HG03097 (cell line): ENCODE measurements at regions not wholly inside any gene's neighbourhood (a gene's known extent, or its start where the extent isn't known, plus 50 kb on each side); places are given as distances from the start of the nearest gene placed in this dataset.
"Not testable (repeated sequence)": the region's sequence is repeated elsewhere in the genome, so short reads cannot be mapped to it uniquely, and the experiment has no call there.

Experiments used
- ATAC-seq: cut with Tn5 transposase; IDR thresholded peaks from one replicate; pipeline ENCODE4 v1.9.1; 2021; ENCODE audit not compliant: unreplicated experiment, low FRiP score

DNA sequence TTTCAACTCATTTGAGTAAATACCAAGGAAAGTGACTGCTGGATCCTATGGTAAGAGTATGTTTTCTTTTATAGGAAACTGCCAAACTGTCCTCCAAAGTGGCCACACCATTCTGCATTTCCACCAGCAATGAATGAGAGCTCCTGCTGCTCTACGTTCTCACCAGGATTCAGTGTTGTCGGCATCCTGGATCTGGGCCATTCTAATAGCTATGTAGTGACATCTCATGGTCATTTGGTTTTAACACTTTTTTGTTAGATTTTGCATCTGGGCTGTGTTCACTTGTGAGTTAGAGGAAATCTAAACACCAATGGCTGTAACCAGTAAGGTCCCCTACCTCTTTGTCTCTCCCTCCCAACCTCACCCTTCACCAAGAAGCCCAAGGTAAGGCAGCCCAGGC, 115.9 kb downstream of the ATPSCKMT start:
- ATAC-seq, result no peak

DNA sequence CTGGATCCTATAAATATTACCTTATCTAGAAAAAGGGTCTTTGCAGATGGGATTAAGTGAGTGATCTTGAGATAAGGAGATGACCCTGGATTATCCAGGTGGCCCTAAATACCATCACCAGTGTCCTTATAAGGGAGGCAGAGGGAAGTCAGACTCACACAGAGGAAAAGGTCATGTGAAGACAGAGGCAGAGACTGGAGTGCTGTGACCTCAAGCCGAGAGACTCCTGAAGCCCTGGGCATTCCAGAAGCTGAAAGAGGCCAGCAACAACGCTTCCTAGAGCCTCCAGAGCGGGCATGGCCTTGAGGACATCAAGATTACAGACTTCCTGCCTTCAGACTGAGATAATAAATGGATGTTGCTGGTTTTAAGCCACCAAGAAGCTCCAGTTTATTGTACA, 118.8 kb downstream of the ATPSCKMT start:
- no peak for ATAC-seq

DNA sequence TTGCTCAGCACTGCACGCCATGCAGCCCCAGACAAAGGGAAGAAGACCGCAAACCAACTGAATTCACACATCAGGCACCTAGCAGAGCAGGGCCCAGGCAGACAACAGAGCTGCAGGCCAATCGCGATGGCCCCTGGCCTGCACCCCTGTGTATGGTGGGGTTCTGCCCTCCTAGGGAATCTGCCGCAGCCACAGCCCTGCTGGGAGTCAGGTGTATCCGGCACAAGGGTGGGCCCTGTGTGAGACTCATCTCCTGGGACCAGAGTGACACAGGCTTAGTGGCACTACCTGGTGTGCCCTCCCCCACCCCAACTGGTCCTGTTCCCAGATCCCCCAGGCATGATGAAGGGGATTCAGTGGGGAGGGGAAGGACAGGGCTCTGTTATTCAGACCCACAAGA, 122.8 kb downstream of the ATPSCKMT start:
- no peak for ATAC-seq

DNA sequence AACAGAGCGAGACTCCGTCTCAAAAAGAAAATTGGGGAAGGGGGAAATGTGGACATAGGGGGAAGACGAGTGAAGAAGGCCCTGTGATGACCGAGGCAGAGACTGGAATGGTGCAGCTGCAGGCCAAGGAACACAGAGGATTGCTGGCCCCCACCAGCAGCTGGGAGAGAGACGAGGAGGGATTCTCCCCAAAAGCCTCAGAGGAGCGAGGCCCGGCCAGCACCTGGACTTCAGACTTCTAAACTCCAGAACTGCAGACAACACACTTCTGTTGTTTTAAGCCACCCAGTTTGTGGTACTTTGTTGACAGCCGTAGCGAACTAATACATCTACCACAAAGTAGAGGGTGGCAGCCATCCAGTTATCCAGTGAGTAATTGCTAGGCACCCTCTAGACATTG, 124.6 kb downstream of the ATPSCKMT start:
- no peak for ATAC-seq

DNA sequence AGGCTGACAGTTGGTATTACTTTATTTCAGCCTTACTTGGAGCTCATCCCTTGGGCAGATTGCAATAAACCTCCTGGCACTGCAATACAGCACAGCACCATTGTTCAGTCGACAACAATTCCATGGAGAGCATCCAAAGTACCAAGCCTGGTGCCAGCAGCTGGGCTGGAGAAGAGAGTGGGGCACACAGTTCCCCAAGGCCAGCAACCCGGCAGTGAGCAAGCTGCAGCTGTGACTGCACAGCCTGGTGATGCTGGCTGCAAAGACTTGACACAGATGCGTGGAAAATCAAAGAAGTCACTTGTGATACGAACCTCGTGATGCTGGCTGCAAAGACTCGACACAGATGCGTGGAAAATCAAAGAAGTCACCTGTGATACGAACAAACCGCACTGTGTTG, 125.4 kb downstream of the ATPSCKMT start:
- ATAC-seq, result no peak

DNA sequence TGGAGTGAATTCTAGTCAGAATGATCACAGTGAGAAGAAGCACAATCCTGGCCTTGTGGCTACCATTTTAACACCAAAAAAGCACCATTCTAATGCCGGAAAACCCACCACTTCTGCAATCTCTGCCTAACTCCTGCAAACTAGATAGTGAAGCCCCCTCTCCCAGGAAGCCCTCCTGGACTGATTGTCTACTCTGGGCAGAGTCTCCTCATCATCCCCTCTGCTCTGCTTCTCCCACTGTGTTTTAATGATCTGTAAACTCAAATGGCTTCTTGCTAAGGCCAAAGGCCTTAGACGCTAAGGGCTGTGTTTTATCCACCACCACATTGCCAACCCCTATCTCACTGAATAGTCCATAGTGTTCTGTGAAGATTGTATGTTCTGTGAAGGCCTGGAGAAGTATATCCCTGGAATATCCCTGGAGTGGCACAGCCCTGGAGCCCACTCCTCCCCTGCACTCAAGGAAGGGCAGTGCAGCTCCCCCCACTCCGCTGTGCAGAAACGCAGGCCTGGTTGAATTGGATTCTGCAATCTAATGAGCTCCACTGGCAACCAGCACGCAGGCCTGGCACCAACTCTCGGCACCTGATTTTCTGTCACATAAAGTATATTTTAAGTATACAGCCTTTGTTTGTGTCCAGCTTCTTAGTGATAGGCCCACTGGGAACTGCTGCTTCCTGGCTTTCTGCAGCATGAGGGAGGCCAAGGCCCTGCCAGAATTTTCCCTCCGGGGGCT, 126.3 kb downstream of the ATPSCKMT start:
- no peak for ATAC-seq

DNA sequence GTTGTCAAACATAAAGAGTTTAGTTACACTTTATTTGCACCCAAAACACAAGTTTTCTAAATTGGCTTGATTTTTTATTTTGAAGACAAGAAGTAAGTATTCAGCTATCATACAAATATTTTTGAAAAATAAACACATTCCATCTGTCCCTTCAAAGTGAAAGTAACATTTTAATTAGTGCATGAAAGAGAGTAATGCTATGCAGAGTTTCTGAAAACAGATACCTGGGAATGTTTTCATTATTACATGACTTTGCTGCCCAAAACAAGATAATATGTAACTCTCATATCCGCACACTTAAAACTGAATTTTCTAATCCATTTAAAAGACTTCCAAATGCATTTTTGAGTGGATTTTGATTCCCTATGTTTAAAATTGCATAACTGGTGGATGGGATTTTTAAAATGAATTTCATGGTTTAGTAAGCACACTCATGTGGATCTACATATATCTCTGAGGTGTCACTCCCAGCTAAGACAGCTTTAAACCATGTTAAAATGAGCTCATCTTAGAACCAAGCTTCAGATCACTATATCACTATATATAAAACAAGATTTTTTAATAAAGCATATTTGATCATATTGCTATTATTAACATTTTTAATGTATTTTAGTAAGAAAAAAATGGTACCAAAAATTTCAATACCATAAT, 127.5 kb downstream of the ATPSCKMT start:
- no peak for ATAC-seq

DNA sequence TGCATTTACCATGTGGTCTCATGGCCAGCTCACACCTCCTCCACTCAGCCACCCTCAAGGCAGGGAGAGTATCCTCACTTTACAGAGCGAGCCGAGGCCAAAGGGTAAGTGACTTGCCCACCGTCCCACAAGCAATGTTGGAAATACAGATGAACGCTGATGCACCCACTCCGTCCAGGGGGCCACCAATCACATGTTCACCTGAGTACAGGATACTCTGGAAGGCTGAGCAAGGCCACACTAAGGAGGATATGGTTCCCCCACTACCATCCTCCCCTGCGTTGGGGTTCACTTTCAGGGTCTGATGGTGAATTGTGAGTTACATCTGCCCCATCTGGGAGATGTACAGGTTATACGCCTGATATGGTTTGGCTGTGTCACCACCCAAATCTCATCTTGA, 128.8 kb downstream of the ATPSCKMT start:
- ATAC-seq, result no peak

DNA sequence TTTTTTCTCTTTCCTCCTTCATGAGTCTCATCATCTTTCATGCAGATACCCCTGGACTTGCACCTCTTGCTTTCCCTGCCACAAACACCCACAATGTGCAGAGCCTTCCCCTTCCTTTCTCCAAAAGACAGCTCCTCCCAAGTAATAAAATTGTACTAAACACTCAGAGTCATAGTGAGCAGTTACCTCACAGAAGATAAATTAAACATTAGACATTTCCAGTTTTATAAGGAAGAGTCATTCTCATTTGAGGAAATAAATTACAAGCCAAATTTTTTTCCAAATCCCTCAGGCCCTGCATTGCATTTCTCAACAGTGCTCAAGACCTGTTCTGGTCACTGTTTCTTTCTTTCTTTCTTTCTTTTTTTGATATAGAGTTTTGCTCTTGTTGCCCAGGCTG, 131.5 kb downstream of the ATPSCKMT start:
- no peak for ATAC-seq

DNA sequence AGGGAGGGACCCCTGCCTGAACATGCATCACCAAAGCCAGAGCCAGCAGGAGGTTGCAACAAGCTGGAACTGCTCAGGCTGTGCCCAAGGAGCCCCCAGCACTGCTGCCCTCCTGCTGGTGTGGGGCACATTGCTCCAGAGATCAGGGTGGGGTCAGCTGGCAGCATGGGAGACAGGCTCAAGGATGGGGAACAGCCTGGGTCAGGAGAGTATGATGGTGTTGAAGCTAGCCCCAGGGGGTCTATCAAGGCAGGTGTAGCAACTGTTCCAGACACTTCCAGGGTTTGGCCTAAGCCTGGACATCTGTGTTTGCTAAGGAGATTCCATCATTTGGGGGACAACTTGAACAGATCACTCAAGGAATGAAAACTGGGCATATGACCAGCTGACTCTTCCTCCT, 133.1 kb downstream of the ATPSCKMT start:
- no peak for ATAC-seq

DNA sequence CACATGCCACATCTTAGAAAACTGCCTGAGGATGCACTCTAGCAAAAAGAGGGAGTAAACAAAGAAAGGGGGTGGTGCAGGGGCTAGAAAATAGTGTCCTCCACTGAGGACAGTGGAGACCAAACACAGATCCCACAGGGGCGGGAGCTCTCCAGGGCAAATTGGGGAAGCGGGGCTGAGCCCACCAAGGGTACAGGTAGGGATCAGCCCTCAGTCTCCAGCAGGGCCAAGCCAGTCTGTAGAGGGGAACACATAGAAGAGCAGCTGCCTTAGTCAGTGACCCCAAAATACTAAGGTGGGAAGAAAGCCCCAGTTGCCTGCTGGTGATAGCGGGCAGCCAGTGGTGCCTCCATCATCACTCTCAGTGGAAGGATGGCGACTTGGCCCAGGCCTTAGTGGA, 134.0 kb downstream of the ATPSCKMT start:
- no peak for ATAC-seq

DNA sequence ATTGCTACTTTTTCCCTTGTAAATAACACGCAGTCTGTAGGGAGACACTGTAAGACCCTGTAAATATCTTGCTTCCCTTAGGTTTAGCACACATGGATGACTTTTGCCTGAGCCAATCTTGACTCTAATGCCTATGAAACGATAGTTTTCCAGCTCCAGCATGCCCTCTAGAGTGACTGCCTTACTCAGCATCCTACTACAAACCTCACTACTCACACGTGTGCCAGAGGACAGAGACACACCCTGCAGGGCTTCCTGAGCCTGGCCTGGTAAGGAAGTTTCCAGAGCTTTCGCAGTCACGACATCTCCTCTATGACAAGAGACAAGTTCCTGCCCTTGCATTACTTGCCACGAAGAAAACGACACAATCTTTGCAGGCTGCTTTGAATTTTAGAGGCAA, 138.1 kb downstream of the ATPSCKMT start:
- ATAC-seq, result no peak

DNA sequence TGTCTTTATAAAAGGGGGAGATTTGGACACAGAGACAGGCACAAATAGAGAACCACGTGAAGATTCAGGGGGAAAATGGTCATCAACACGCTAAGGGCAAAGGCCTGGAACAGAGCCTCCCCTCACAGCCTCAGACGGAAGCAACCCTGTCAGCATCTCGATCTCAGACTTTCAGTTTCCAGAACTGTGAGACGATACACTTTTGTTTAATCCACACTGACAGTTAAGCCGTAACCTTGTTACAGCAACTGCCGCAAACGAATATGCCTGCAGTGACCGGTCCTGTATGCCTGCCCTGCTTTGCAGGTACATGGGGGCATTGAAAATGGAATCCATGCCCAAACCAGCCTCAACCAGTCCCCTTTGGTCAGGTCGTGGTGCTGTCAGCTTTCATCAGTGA, 139.5 kb downstream of the ATPSCKMT start:
- ATAC-seq, result no peak

DNA sequence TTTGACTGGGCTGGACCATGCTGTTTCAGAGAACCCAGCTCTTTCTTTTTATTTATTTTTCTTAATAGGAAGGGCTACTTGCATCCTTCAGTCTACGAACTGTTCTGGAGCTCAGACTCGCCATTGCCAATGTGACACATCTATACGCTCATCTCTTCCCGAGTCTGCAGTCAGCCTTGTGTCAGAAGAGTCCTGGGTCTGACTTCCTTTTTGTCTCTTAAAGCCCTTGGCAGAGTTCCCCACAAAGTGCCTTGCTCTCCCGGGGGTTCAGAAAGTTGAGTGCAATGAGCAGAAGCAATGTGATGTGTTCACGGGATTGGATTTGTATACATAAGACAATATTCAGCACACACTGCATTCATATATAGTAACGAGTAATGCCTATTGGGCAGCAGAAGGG, 140.4 kb downstream of the ATPSCKMT start:
- no peak for ATAC-seq

DNA sequence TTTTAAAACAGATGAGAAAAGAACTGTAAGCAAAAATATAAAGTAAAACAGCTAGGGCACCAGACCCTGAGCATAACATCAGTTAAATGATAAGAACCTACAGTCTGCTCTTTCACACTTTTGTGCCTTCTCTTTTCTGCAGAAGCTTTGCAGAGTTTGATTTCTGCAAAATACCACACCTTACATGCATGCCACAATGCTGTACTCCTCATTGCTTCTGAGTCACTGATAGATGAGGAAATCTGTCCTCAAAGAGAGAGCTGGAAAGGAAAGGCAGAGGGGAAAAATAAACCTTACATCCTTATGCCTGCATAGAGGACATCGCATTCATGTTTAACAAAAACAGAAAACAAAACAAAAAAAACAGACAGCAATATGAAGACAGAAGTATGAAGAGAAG, 142.9 kb downstream of the ATPSCKMT start:
- no peak for ATAC-seq

DNA sequence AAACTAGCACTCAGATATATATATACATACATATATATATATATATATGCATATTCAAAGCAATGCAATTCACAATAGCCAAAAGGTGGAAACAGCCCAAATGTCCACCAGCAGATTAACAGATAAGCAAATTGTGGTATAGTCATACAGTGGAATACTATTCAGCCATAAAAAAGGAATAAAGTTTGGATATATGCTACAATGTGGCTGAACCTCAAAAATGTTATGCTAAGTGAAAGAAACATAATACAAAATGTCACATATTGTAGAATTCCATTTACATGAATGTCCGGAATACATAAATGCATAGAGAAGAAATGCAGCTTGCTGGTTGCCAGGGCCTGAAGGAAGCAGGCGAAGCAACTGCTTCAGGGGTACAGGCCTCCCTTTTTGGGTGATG, 143.4 kb downstream of the ATPSCKMT start:
- no peak for ATAC-seq

DNA sequence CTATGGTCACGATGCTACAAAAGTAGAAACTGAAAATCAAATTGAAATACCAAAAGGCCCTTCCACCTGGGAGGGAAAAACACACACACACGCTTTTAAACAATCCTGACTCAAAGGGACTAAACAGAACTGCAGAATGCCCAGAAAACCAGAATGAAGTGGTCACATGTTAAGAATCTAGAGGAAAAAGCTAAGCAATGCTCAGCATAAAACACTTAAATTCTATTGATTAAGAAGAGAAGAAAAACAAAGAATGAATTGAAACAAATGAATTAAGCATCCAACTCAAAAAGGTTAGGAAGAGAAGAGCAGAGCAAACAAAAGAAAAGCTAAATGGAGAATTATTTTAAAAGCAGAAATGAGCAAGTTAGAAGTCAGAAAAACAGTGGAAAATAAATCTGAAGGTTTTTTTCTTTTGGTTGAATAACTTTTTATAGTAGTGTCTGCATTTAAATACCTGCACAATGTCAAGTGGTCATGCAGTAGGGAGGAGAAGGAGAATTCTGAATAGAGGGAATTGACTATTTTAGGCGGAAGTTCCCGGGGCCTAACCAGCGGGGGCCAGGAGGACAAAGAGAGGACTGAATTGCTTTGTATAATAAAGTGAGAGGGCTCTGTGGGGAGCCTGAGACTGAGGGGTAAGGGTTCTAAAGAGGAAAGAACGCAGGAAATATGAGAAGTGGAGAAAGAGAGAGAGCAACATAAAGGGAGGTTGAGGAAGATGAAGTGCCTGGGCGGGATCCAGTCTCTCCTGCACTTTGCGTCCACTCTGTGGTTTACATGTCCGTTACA, 146.8 kb downstream of the ATPSCKMT start:
- no peak for ATAC-seq

DNA sequence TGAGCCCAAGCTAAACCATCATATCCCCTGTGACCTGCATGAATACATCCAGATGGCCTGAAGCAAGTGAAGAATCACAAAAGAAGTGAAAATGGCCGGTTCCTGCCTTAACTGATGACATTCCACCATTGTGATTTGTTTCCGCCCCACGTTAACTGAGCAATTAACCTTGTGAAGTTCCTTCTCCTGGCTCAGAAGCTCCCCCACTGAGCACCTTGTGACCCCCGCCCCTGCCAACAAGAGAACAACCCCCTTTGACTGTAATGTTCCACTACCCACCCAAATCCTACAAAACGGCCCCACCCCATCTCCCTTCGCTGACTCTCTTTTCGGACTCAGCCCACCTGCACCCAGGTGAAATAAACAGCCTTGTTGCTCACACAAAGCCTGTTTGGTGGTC, 147.5 kb downstream of the ATPSCKMT start:
- ATAC-seq, result not testable (repeated sequence)

DNA sequence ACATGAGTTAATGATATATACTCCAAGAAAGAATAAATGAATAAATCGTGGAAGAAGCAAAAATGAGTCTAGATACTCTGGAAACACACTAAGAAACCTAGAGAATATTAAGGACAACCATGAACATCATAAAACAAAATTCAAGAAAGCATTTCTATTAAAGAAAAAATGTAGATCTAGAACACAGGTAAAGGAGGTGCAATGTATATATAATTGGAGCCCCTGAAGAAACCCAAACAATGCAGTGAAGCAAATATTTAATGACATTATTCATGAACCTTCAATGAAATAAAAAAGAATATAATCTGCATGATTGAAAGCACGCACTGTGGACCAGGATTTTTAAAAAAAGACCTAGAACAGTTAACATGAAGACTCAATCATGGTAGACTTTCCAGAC, 150.1 kb downstream of the ATPSCKMT start:
- no peak for ATAC-seq

DNA sequence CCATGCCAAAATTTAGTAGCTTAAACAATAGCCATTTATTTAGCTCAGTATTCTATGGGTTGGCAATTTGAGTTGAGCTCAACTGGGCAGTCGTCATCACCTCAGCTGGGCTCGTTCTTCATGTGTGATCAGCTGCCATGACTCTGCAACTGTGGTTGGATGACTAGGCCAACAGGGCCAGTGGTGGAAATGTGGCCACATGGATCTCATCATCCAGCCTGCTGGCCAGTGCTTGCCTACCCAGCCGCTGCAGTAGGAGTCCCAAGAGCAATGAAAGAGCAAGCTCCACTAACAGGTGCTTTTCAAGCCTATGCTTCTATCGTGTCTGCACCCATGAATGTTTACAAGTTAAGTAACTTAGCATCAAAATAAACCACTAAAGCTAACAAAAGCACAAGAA, 158.0 kb downstream of the ATPSCKMT start:
- ATAC-seq, result no peak

DNA sequence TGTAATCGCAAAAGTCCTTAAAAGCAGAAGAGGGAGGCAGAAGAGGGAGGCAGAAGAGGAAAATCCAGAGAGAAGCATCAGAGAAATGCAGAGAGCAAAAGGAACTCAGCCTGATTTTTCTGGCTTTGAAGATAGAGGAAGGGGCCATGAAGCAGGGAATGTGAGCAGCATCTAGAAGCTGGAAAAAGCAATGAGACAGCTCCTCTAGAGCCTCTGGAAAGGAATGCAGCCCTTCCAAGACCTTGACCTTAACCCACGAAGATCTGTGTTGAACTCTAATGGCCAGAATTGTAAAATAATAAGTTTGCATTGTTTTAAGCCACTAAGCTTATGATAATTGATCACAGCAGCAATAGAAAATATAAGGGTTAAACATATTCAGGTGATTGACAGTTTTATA, 159.6 kb downstream of the ATPSCKMT start:
- no peak for ATAC-seq

DNA sequence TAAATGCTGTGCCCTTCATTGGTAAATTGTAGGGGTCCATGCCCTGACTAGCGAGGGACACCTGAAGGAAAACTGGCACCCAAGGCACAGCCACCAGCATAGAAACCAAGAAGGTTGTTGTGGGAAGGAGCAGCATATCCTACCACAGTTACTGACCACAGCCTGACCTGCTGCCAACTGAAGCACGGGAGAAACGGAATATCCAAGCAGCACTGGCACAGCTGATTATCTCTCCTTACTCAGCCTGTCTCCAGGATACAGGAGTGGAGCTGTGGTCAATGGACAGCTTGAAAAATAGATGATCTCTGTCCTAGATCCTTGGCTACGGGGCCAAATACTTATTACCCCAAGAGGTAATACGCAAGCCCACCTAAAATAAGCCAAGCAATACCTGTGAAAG, 164.5 kb downstream of the ATPSCKMT start:
- ATAC-seq, result no peak
